COLO668 (cell line): ENCODE measurements at regions not wholly inside any gene's neighbourhood (a gene's known extent, or its start where the extent isn't known, plus 50 kb on each side); places are given as distances from the start of the nearest gene placed in this dataset.

ENCODE experiments used
- DNase-seq: peaks from one replicate; lab custom pipeline; 2025; ENCODE audit not compliant: unreplicated experiment; lab: John Stamatoyannopoulos, UW

DNA sequence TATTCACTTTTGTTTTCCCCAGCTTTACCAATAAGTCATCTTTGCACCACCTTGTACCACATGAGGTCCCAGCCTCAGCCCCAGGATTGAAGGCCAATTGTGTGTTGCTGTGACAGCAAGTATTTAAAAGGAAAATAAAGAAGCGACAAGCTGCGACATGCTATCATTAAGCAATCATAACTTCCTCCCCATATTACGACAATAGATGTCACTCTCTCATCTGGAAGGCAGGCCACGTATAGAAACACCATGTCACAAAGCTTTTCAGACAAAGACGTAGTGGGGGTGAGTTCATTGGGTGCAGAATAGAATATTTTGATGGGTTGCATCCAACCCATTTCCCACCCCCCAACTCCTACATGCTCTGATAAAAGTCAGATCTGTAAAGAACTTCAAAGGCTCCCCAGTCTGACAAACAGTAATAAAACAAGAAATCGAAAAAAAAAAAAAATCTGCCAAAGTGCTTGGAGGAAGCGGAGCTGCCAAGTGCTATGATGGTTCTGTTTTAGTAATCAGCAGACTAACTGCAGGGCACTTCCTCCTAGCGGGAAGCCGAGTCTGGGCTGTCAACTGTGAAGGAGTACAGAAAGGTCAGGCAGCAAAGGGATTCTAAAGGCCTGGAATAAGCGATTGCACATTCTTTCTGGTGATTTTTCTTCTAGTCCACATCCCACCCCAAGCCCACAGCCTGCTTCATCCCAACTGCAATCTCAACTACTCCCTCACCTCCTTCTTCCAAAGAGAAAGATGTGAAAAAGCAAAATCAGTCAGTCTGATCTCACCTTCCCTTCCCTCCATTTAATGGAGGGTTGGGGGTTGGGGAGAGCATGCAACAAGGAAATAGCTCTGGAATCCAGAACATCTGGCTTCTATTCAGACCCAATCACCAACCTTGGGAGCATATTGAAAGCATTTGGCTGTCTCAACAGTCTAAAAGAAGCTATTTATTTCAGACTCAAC lies 131.4 kb upstream of the UBASH3B start:
- DNase-seq, result no peak

GRCh38 chr11:122521626-122522025 lies 133.9 kb upstream of the UBASH3B start:
- no peak for DNase-seq

- DNase-seq, result no peak
Observed at GRCh38 chr11:122517403-122518379, 137.8 kb upstream of the UBASH3B start.

GRCh38 chr11:122516686-122517085 lies 138.8 kb upstream of the UBASH3B start:
- no peak for DNase-seq

DNA sequence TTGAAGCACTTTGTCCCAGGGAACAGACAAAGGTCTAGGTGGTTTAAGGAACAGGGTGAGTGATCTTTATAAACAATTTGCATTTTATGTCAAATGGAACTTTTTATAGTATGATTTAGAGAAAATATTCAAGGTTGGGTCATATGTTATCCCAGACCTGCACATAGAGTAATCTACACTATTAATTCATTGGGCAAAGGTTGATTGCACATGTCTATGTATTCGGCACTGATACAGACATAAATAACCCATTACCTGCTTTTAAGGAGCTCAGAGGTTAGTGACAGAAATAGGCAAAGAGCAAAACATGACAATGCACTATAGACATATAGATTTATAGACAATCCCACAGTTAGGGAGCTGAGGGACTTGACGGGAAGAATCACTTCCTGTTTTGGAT lies 141.5 kb upstream of the UBASH3B start:
- DNase-seq, result no peak

DNA sequence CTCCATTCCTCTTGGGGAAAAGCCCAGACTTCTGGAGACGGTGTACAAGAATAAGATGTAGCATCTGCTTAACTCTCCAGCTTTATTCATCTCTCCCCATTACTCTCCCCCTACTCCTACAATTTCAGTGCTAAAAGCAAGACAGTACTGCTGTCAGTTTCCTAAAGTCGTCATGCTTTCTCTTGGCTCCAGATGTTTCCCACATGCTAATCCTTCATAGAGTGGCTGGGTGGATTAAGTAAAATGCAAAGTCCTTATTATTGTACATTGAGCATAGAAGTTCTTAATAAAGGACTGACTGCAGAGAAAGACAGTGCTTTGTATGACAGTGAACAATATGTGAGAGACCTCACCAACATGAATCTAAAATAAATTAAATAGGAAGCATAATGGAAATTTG lies 142.2 kb upstream of the UBASH3B start:
- DNase-seq, result no peak

GRCh38 chr11:122512688-122513087 lies 142.8 kb upstream of the UBASH3B start:
- DNase-seq, result no peak

- DNase-seq, result no peak
Observed at GRCh38 chr11:122509899-122510298, 145.6 kb upstream of the UBASH3B start.

GRCh38 chr11:122509091-122509490 lies 146.4 kb upstream of the UBASH3B start:
- no peak for DNase-seq

GRCh38 chr11:122505304-122506006 lies 150.1 kb upstream of the UBASH3B start:
- peak; percentile 33 for DNase-seq

- DNase-seq, result no peak
Observed at GRCh38 chr11:122494221-122494620, 161.3 kb upstream of the UBASH3B start.

DNA sequence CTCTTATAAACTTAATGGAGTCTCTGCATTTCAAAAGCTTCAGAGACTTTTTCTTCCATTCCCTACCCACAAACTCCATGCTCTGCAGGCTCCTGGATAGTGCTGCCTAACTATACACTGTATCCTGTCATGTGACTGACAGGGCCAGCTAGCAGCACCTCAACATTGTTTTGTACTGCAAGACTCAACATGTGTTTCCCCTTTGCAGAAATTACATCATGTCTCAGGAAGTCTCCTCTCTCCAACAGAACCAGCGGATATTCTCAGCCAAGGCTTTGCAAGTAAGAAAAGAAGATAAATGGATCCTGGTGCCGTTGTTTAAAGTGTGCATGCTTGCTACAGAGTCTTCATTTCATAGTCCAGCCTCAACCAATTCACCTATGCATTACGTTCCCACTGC lies 164.0 kb upstream of the UBASH3B start:
- no peak for DNase-seq

- DNase-seq, result no peak
Observed at GRCh38 chr11:122488892-122489706, 166.4 kb upstream of the UBASH3B start.

DNA sequence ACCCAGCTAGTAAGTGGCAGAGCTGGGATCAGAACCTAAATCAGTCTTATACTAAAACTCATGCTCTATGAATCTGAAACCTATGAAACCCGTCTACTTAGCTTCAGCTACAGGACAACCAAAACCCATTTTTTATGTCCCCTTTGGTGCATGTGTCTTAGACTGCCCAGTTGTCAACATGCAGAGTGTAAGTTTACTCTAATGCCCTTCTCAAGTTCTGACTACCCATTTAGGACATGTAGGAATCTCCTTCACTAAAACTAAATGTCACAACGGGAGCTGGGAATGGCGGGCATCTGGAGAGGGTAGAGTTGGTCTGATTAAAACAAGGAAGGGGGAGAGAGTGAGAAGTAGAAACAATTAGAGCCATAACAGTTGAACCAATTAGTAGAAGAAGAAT lies 167.9 kb upstream of the UBASH3B start:
- no peak for DNase-seq

DNA sequence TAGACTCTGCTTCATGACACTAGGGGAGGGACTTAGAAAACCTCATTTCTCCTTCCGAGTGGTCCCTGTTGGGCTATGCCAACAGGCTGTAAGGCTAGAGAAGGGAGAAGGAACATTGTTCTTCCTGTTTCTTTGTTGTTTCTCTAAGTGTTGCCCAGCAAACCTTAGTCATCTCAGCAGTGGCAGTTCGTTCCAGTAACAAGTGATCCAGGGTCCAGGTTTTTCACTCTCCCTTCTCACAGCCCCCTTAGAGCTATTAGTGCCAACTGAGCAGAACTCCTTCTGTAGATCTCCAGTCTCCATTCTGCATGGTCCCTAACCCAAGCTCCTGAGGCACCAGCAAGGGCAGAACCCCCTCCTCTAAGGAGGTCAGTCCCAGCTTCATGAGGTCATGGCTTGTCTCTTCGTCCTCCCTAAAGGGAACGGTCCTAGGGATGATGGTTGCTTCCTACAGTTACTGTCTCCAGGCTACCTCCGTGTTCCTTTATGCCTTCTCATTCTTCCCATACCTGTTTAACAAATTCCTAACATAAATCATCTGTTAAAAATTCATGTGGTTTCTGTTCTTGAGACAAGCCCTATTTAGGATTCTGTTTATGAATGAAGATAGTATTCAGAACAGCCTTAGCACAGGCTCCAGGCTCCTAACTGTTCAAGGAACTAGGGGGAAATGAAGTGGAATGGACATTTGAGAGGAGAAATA lies 168.6 kb upstream of the UBASH3B start:
- no peak for DNase-seq

DNA sequence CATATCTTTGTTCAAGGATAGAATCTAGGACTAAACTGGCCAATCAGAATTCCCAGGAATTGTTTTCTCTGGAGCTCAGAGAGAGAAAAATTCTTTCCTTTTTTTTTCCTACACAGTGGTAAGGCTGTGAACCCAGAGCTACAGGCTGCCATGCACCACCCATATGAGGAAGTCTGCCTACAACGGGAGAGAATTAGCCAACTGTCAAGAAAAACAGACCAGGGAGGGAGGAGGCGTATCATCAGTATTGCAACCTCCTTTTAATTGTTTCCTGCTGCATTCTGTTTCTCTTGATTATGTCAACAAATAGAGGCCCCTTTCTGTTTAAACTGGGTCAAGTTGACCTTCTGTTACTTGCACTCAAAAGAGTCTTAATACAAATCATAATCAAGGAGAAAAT lies 176.5 kb upstream of the UBASH3B start:
- no peak for DNase-seq

DNA sequence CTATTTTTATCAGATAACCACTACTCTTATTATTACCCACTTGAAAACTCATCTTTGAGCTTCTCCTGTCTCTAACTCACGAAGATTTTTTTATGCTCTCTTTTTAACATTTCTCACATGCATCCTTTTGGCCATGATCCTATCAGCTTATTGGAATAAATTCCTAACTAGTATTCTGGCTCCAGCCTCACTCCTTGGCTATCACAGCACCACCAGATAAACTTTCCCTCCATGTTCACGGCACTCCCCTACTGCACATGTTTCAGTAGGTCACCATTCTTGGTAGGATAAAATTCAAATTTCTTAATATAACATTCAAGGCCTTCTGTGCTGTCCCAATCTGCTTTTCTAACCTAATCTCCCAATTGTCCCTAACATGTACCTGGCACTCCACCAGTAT lies 186.6 kb upstream of the UBASH3B start:
- no peak for DNase-seq

GRCh38 chr11:122463530-122463929 lies 192.0 kb upstream of the UBASH3B start:
- no peak for DNase-seq

DNA sequence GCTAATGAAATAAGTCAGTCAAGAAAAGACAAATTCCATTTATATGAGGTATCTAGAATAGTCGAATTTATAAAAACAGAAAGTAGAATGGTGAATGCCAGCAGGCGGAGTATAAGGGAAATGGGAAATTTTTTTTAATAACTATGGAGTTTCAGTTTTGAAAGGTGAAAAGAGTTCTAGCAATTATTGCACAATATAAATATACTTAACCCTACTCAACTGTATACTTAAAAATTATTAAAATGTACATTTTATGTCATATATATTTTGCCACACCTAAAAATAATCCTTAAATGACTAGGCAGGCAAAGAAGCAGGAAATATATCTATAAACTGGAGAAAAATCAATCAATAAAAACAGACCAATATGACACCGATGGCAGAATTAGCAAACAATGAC lies 196.5 kb upstream of the UBASH3B start:
- no peak for DNase-seq

DNA sequence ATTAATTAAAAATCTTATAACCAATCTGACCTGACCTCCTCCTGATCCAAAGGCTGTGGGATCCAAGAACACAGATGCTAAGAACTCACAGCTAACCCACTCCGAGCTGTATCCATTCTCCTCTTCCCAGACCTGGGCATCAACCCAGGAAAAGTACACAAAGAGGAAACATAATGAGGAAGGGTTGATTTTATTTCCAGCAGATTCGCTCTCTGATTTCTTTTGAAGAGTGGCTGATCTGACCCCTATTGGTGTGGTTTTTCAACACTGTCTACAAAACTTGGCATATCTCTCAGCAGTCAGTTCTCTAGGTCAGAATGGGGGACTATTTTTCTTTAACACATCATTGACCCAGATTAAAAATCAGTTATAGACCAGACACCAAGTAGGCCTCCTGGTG lies 201.9 kb upstream of the UBASH3B start:
- DNase-seq, result no peak
